ENCODE measurements at regions not wholly inside any gene's neighbourhood (a gene's known extent, or its start where the extent isn't known, plus 50 kb on each side); places are given as distances from the start of the nearest gene placed in this dataset.

- Histone ChIP-seq H3K27ac (ENCODE audit: low read length) (no peak overlapping the region), H3K9ac (ENCODE audit: low read length) (no peak overlapping the region), H3K4me3 (ENCODE audit: low read length) (no peak overlapping the region), H3K27me3 (ENCODE audit: insufficient read depth, low read depth, low read length) (no peaks in the 10 kb centered on the region), H3K79me2 (replicated peaks; ENCODE audit: insufficient read depth, low read length) (no peaks in the 10 kb centered on the region), H4K20me1 (ENCODE audit: insufficient read depth) (no peaks in the 10 kb centered on the region), H3K9me2 (ENCODE audit: insufficient read depth, low read length) (no peaks in the 10 kb centered on the region), H3K9me3 (ENCODE audit: low read length) (no peaks in the 10 kb centered on the region), H3K4me2 (ENCODE audit: low read length) (no peak overlapping the region), H3K36me3 (ENCODE audit: insufficient read depth, low read length) (no peaks in the 10 kb centered on the region), H3F3A (ENCODE audit: insufficient read depth, low read length, poor library complexity, severe bottlenecking) (no peaks in the 10 kb centered on the region), H2AFZ (ENCODE audit: low read depth, low read length) (no peak overlapping the region)
- TF ChIP-seq CTCF (IDR thresholded peaks at IDR 0.05; ENCODE audit: poor library complexity, severe bottlenecking), result no peak
- no peak for TF ChIP-seq MXI1 (conservative IDR thresholded peaks at IDR 0.05; ENCODE audit: poor library complexity, severe bottlenecking)
- no peak for TF ChIP-seq POLR2AphosphoS5 (IDR thresholded peaks at IDR 0.05)
- TF ChIP-seq EP300 (conservative IDR thresholded peaks at IDR 0.05; ENCODE audit: poor library complexity, severe bottlenecking), result no peak
- no peak for TF ChIP-seq RAD21 (conservative IDR thresholded peaks at IDR 0.05)
- TF ChIP-seq SMC3 (conservative IDR thresholded peaks at IDR 0.05; ENCODE audit: poor library complexity), result no peak
- no peak for TF ChIP-seq EZH2 (IDR thresholded peaks at IDR 0.05; ENCODE audit: borderline replicate concordance, insufficient read depth, low read length, poor library complexity, severe bottlenecking)
- TF ChIP-seq REST (IDR thresholded peaks at IDR 0.05; ENCODE audit: borderline replicate concordance), result no peak
These were observed 295.6 kb downstream of the ZNF536 start for GRCh38 chr19:30667746-30668145.

- Histone ChIP-seq H3K27ac (ENCODE audit: low read length) (no peak overlapping the region), H3F3A (ENCODE audit: insufficient read depth, low read length, poor library complexity, severe bottlenecking) (no peaks in the 10 kb centered on the region), H3K36me3 (ENCODE audit: insufficient read depth, low read length) (no peaks in the 10 kb centered on the region), H3K27me3 (ENCODE audit: insufficient read depth, low read depth, low read length) (no peaks in the 10 kb centered on the region), H4K20me1 (ENCODE audit: insufficient read depth) (no peaks in the 10 kb centered on the region), H3K9ac (ENCODE audit: low read length) (no peak overlapping the region), H2AFZ (ENCODE audit: low read depth, low read length) (no peak overlapping the region), H3K9me3 (ENCODE audit: low read length) (no peaks in the 10 kb centered on the region), H3K79me2 (replicated peaks; ENCODE audit: insufficient read depth, low read length) (no peaks in the 10 kb centered on the region), H3K9me2 (ENCODE audit: insufficient read depth, low read length) (no peaks in the 10 kb centered on the region), H3K4me2 (ENCODE audit: low read length) (no peak overlapping the region), H3K4me3 (ENCODE audit: low read length) (no peak overlapping the region)
- TF ChIP-seq EP300 (conservative IDR thresholded peaks at IDR 0.05; ENCODE audit: poor library complexity, severe bottlenecking) (no peak), MXI1 (conservative IDR thresholded peaks at IDR 0.05; ENCODE audit: poor library complexity, severe bottlenecking) (no peak), REST (IDR thresholded peaks at IDR 0.05; ENCODE audit: borderline replicate concordance) (no peak), TAF1 (IDR thresholded peaks at IDR 0.05; ENCODE audit: low read depth) (no peak), EZH2 (IDR thresholded peaks at IDR 0.05; ENCODE audit: borderline replicate concordance, insufficient read depth, low read length, poor library complexity, severe bottlenecking) (no peak), RAD21 (conservative IDR thresholded peaks at IDR 0.05) (no peak), POLR2AphosphoS5 (IDR thresholded peaks at IDR 0.05) (no peak)
These were observed 295.0 kb downstream of the ZNF536 start for GRCh38 chr19:30667227-30667626.

All from neural cell (in vitro differentiated cells).